GM18909 (cell line): ENCODE measurements at regions not wholly inside any gene's neighbourhood (a gene's known extent, or its start where the extent isn't known, plus 50 kb on each side); places are given as distances from the start of the nearest gene placed in this dataset.
"Not testable (repeated sequence)": the region's sequence is repeated elsewhere in the genome, so short reads cannot be mapped to it uniquely, and the experiment has no call there.

Experiments used
- ATAC-seq: cut with Tn5 transposase; IDR thresholded peaks from one replicate; pipeline ENCODE4 v1.9.1; 2021; ENCODE audit warnings: mild to moderate bottlenecking; ENCODE audit not compliant: unreplicated experiment, poor library complexity

- no peak for ATAC-seq
These were observed 771.8 kb upstream of the SLITRK1 start for GRCh38 chr13:84653915-84654534.

GRCh38 chr13:84651705-84652104, 769.4 kb upstream of the SLITRK1 start:
- ATAC-seq: no peak

DNA sequence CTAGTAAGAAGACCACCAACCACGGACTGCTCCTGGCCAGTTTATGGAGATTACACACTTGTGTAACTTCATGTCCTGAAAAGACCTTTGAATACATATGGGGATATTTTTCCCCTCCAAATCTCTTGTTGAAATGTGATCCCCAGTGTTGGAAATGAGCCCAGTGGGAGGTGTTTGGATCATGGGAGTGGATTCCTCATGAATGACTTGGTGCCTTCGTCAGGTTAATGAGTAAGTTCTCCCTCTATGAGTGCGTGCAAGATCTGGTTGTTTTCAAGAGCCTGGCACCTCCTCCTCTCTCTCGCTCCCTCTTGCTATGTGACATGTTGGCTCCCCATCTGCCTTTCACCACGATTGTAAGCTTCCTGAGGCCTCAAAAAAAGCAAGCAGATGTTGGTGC, 769.0 kb upstream of the SLITRK1 start:
- no peak for ATAC-seq

GRCh38 chr13:84649853-84650252, 767.6 kb upstream of the SLITRK1 start:
- no peak for ATAC-seq

DNA sequence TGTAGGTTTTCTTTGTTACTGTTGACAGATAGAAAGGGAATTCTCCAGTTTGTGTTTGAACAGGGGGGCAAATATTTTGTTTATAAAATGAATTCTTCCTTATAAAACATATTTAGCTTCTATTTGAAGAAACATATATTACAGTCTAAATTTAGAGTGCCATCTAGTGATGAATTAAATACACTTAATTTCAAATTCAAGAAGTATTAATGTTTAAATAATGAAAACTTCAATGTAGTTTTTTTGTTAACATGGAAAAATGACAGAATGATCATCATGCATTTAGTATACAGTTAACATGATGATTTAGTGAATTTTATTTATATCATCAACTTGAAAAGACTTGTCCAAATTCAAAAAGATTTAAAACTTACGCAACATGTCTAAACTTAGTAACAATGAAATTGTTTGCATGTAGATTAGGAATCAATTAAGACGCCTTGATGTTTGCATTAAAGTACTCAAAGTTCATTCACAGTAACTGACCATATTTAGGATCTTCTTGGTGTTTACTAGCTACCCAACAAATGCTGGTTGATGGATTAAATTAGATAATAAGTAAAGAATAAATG, 765.9 kb upstream of the SLITRK1 start:
- ATAC-seq: no peak

DNA sequence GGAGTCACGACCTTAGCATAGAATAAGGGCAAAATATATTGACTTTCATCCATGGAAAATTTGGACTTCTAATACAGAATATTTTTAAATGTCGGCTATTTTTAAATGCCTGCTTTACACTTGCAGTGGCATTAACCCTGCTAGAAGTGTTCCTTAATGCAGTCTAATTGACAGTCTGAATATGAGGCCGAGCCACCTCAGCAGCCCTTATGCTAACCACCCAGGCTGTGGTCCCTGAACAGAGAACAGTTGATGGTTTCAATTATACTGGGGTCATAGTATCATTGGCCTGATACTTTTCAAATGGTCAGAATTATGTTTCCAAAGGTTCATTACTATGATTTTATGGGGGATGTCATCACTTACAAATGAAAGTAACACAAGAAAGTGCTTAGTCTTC, 764.7 kb upstream of the SLITRK1 start:
- ATAC-seq: no peak

DNA sequence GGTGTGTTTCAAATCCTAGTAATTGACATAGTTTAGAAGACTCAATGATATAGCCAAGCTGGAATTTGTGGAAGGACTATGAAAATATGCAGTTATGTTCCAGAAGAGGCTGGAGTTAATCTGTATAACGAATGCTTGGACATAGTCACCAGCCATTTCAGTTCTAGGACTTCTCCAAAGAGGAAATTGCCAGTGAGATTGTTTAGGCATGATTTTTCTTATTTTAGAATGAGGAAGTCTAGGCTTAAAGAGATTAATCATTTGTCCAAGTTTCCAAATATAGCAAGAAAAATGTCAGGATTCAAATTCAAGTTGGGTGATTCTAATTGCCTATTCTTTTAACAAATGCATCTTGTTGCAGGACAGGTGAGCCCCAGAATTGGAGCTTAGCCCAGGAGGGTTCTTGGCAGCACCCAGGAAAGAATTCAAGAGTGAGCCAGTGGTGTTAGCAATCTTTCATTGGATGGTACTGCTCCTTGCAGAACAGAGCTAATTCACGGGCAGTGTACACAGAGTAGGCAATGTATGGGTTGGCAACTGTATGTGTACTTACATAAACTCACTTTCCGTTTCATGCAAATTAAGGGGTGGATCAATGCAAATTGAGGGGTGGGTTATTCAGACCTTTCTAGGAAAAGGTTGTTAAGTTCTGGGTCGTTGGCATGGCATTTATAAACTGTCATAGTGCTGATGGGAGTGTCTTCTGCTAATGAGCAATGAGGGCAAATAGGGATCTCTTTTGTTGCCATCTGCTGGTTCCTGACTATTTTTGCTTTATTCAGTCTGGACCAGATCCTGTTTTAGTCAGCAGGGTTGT, 763.1 kb upstream of the SLITRK1 start:
- no peak for ATAC-seq

- ATAC-seq: no peak
These were observed 759.2 kb upstream of the SLITRK1 start for GRCh38 chr13:84641491-84641890.

- ATAC-seq: no peak
These were observed 758.4 kb upstream of the SLITRK1 start for GRCh38 chr13:84640691-84641090.

GRCh38 chr13:84630476-84630875, 748.2 kb upstream of the SLITRK1 start:
- ATAC-seq: no peak

- no peak for ATAC-seq
These were observed 734.6 kb upstream of the SLITRK1 start for GRCh38 chr13:84616864-84617263.

GRCh38 chr13:84609716-84610115, 727.4 kb upstream of the SLITRK1 start:
- ATAC-seq: no peak

DNA sequence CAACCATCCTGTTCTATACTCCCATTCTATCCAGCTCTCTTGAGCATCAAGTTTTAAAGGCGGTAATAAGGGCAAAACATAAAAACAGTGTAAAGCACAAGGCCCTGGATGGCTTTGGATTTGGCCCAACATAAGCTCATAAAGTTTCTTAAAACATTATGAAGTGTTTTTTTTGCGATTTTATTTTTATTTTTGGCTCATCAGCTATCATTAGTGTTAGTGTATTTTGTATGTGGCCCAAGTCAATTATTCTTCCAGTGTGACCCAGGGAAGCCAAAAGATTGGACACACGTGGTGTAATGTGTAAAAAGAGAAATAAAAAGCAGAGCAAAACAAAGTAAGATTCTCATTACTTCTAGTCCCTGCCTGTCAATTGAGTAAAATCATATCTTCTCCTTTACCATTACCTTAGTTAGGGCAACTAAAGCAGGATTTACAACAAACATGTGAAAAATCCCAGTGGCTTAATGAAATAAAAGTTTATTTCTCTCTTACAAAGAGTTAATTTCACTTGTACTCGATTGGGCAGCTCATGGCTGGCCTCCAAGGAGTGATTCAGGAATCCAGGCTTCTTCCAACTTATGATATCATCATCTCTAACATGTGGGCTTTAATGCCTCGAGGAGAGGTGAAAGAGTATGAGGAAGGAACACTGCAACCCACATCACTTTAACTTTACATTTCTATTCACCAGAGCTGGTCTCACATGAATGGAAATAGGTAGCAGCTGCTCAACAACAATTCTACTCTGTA, 725.2 kb upstream of the SLITRK1 start:
- no peak for ATAC-seq

GRCh38 chr13:84606616-84607015, 724.3 kb upstream of the SLITRK1 start:
- ATAC-seq: no peak

DNA sequence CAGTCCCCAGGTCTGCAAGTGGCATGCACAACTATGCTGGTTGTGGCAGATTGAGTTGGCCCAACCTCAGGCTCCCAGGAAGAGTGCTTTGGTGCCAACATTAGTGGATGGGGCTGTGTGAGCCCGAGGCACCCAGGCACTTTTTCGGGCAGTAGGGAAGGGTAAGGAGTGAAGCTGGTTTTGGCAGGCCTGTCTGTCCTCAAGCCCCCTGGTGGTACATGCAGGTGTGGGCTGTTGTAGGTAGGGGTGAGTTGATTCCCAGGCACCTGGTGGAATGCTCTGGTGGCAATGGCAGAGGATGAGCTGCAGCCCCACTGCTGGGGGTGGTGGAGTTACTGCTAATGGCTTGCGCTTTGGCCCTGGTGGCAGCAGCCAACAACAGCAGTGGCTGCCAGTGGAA, 723.7 kb upstream of the SLITRK1 start:
- no peak for ATAC-seq

DNA sequence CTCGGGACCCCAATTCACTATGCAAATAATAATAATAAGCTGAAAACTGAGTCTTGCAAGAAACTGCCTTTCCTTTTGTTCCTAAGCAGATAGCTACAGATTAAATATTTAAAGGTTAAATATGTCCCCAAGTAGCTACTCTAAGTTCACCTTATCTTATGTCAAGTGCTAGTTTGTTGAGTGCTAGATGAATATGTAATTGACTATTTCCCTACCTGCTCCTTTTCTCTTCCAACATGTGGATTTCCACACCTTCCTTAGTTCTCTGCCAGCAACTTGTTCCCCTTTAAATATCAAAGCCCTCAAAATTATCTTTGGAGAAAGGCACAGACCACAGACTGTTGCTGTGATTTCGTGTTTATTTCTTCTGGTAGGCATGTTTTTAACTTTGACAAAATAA, 709.2 kb upstream of the SLITRK1 start:
- ATAC-seq: no peak

- ATAC-seq: no peak
These were observed 708.4 kb upstream of the SLITRK1 start for GRCh38 chr13:84590663-84591062.

- no peak for ATAC-seq
These were observed 705.7 kb upstream of the SLITRK1 start for GRCh38 chr13:84588023-84588422.

DNA sequence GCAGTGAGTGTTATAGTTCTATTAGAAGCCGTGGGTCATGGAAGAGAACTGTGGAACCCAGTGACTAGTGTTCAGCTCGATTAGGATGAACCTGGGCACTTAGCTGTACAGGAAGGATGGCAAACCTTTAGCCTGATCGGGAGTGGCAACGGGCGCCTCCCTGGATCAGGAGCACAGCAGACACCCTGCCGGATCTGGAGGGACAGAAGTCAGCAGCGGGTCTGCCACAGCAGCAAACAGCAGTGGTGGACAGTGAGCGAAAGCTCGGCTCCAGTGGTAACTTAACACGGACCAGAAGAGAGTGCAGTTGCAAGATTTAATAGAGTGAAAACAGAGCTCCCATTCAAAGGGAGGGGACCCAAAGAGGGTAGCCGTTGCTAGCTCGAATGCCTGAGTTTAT, 697.6 kb upstream of the SLITRK1 start:
- ATAC-seq: not testable (repeated sequence)

DNA sequence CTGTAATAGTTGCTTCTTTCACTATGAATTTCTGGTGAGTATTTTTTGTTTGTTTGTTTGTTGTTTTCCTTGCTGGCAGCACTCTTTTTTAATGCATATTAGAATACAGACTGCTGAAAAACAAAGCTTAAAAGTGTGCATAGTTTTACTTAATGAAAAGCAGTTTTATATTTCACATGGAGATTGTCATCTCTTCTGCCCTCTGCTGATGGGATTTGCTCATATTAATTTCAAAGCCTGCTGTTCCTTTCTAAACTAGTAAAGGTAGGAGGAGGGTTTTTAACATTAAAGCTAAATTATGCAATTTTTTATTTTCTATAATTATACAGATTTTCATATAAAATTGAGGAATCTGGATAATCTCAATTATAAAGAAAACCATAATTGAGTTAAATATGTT, 692.6 kb upstream of the SLITRK1 start:
- no peak for ATAC-seq

- no peak for ATAC-seq
These were observed 689.0 kb upstream of the SLITRK1 start for GRCh38 chr13:84571264-84571663.
